ENCODE measurements at regions not wholly inside any gene's neighbourhood (a gene's known extent, or its start where the extent isn't known, plus 50 kb on each side); places are given as distances from the start of the nearest gene placed in this dataset.

- TF ChIP-seq PAX5 (IDR thresholded peaks at IDR 0.05; ENCODE audit: borderline replicate concordance, low read depth, low read length) (no peak), TARDBP (IDR thresholded peaks at IDR 0.05; ENCODE audit: borderline replicate concordance) (no peak), CTCF (IDR thresholded peaks at IDR 0.05 in 2 of 3, conservative IDR thresholded peaks at IDR 0.05 in 1 of 3; ENCODE audit: control insufficient read depth in 2 of 3, extremely low read depth in 1 of 3, insufficient read depth in 1 of 3, low read depth in 3 of 3, low read length in 3 of 3) (no peak), CBX5 (IDR thresholded peaks at IDR 0.05; ENCODE audit: low read depth) (no peak), REST (IDR thresholded peaks at IDR 0.05; ENCODE audit: low read depth, low read length) (no peak), TAF1 (IDR thresholded peaks at IDR 0.05; ENCODE audit: borderline replicate concordance, low read depth, low read length) (no peak), CHD2 (IDR thresholded peaks at IDR 0.05; ENCODE audit: borderline replicate concordance, low read depth, low read length) (no peak), BRCA1 (IDR thresholded peaks at IDR 0.05; ENCODE audit: low read depth, low read length) (no peak), BHLHE40 (IDR thresholded peaks at IDR 0.05; ENCODE audit: borderline replicate concordance in 1 of 2, low read depth in 2 of 2, low read length in 1 of 2) (no peak), SIN3A (IDR thresholded peaks at IDR 0.05; ENCODE audit: low read depth, low read length) (no peak), ZBTB4 (CRISPR knock-in tag; IDR thresholded peaks at IDR 0.05) (no peak), ATF3 (IDR thresholded peaks at IDR 0.05; ENCODE audit: borderline replicate concordance, extremely low read depth, low read depth, low read length) (no peak), POLR2A (IDR thresholded peaks at IDR 0.05; ENCODE audit: low read depth, low read length) (no peak), HDAC2 (IDR thresholded peaks at IDR 0.05) (no peak)
Observed at GRCh38 chr11:127117231-127117739, 116.7 kb upstream of the KIRREL3 start.

All from GM12878 (cell line).